HCT116 (cell line): ENCODE measurements at regions not wholly inside any gene's neighbourhood (a gene's known extent, or its start where the extent isn't known, plus 50 kb on each side); places are given as distances from the start of the nearest gene placed in this dataset.

Experiments used
- ATAC-seq: fragments of 200-7000 bp; cut with Tn5 transposase; 2 replicates; pipeline ENCODE4 v1.9.1; 2020; ENCODE audit warnings: mild to moderate bottlenecking, moderate library complexity
- BruUV-seq: library from RNA; stranded (reverse); fragments of 400-500 nt; replicated peaks from 2 replicates; lab custom pipeline; 2021; lab: Mats Ljungman, UMichigan
- CTCF ChIA-PET: fragments of 300-600 bp; sonication (Branson Sonifier 250); formaldehyde crosslinking; loops from one replicate; lab custom pipeline; 2021; ENCODE audit warnings: antibody characterized with exemption; lab: Charles Lee
- POLR2A ChIA-PET: fragments of 300-600, 350-600 bp; sonication (Branson Sonifier 250); formaldehyde crosslinking; loops from one replicate; lab custom pipeline; 2021; ENCODE audit warnings: antibody characterized with exemption; lab: Charles Lee
- RAD21 ChIA-PET, 2 experiments: fragments of 300-600 bp; sonication (Branson Sonifier 250); formaldehyde crosslinking; loops; one replicate each; lab custom pipeline; 2023; ENCODE audit warnings: low total read pairs in 2 of 2; ENCODE audit not compliant: uncharacterized antibody in 2 of 2, unreplicated experiment in 2 of 2, low non-redundant PET in 1 of 2; lab: Charles Lee
- DNase-seq: peaks from one replicate; pipeline ENCODE4 v3.0.0-alpha.2; 2010; ENCODE audit warnings: low read depth, low spot score
- H2AFZ ChIP-seq: fragments of 200-600 bp; shearing (Covaris generic), sonication (generic); 2 replicates; pipeline ENCODE4 v1.6.1; 2017; ENCODE audit warnings: low read depth, mixed run types, mixed read lengths, antibody characterized with exemption, low read length; ENCODE audit not compliant: poor library complexity, severe bottlenecking
- H3K27ac ChIP-seq: 2 replicates; pipeline ENCODE4 v1.5.1; 2012; ENCODE audit warnings: low read depth, low read length
- H3K27me3 ChIP-seq: fragments of 200-600 bp; sonication (generic); 2 replicates; pipeline ENCODE4 v1.6.1; 2016; ENCODE audit warnings: mixed run types, low read length, mixed read lengths; ENCODE audit not compliant: insufficient read depth
- H3K36me3 ChIP-seq, 2 experiments: fragments of 200-500 bp in 1 of 2; fragments of 200-600 bp in 1 of 2; sonication (Bioruptor generic) in 1 of 2; sonication (generic) in 1 of 2; 2 replicates each; pipeline versions ENCODE4 v1.5.1 to v1.6.1; 2014 to 2016; ENCODE audit warnings: low read length in 2 of 2, inconsistent platforms in 1 of 2, mixed read lengths in 1 of 2, mixed run types in 1 of 2; ENCODE audit not compliant: insufficient read depth in 2 of 2, control insufficient read depth in 1 of 2
- H3K4me1 ChIP-seq, 2 experiments: fragments of 200-600 bp in 1 of 2; sonication (generic) in 1 of 2; 2 replicates each; pipeline versions ENCODE4 v1.5.1 to v1.6.1; 2012 to 2017; ENCODE audit warnings: low read length in 2 of 2, inconsistent platforms in 1 of 2, mild to moderate bottlenecking in 1 of 2, mixed read lengths in 1 of 2, mixed run types in 1 of 2, moderate library complexity in 1 of 2; ENCODE audit not compliant: insufficient read depth in 2 of 2, control insufficient read depth in 1 of 2
- H3K4me2 ChIP-seq: fragments of 200-600 bp; sonication (generic); 2 replicates; pipeline ENCODE4 v1.6.1; 2017; ENCODE audit warnings: mixed run types, low read length, mixed read lengths
- H3K4me3 ChIP-seq, 2 experiments: fragments of 200-600 bp in 1 of 2; sonication (generic) in 1 of 2; replicated peaks in 1 of 2; 2 replicates each; pipeline ENCODE4 v1.5.1; 2011 to 2016; ENCODE audit warnings: low read length in 2 of 2, control low read depth in 1 of 2, low read depth in 1 of 2, mild to moderate bottlenecking in 1 of 2, mixed read lengths in 1 of 2, mixed run types in 1 of 2
- H3K79me2 ChIP-seq: fragments of 200-600 bp; sonication (generic); 2 replicates; pipeline ENCODE4 v1.6.1; 2017; ENCODE audit warnings: mild to moderate bottlenecking, mixed run types, low read length, moderate library complexity, mixed read lengths; ENCODE audit not compliant: insufficient read depth
- H3K9ac ChIP-seq: fragments of 200-600 bp; sonication (generic); 2 replicates; pipeline ENCODE4 v1.6.1; 2016; ENCODE audit warnings: low read length, mixed read lengths
- H3K9me2 ChIP-seq: fragments of 200-600 bp; sonication (generic), shearing (Covaris generic); 2 replicates; pipeline ENCODE4 v1.6.1; 2017; ENCODE audit warnings: mixed run types, mild to moderate bottlenecking, moderate library complexity; ENCODE audit not compliant: insufficient read depth
- H3K9me3 ChIP-seq, 2 experiments: fragments of 200-500 bp in 1 of 2; fragments of 200-600 bp in 1 of 2; sonication (Bioruptor generic) in 1 of 2; sonication (generic) in 1 of 2; 2 replicates each; pipeline ENCODE4 v1.6.1; 2014 to 2017; ENCODE audit warnings: low read length in 2 of 2, mixed read lengths in 2 of 2, inconsistent platforms in 1 of 2, low read depth in 1 of 2, mild to moderate bottlenecking in 1 of 2, mixed run types in 1 of 2, moderate library complexity in 1 of 2; ENCODE audit not compliant: control insufficient read depth in 1 of 2, insufficient read depth in 1 of 2
- H4K20me1 ChIP-seq: fragments of 200-600 bp; sonication (generic), shearing (Covaris generic); 2 replicates; pipeline ENCODE4 v1.6.1; 2017; ENCODE audit warnings: mixed run types, mild to moderate bottlenecking, moderate library complexity; ENCODE audit not compliant: insufficient read depth
- ATF3 ChIP-seq: IDR thresholded peaks from 2 replicates; pipeline ENCODE4 v1.6.1; 2012
- EZH2 ChIP-seq: fragments of 200-600 bp; sonication (generic); IDR thresholded peaks from 2 replicates; pipeline ENCODE4 v1.6.1; 2017; ENCODE audit warnings: antibody characterized with exemption, mixed run types
- EZH2phosphoT487 ChIP-seq: fragments of 200-600 bp; IDR thresholded peaks from 2 replicates; pipeline ENCODE4 v1.6.1; 2018; ENCODE audit warnings: antibody characterized with exemption, borderline replicate concordance
- JUND ChIP-seq: IDR thresholded peaks from 2 replicates; pipeline ENCODE4 v1.6.1; 2012
- POLR2A ChIP-seq: IDR thresholded peaks from 2 replicates; pipeline ENCODE4 v1.7.0; 2011; ENCODE audit warnings: borderline replicate concordance; ENCODE audit not compliant: insufficient read depth, insufficient read length; ENCODE audit errors: extremely low read depth
- SIN3A ChIP-seq: IDR thresholded peaks from 2 replicates; pipeline ENCODE4 v1.6.1; 2012; ENCODE audit warnings: low read depth
- SP1 ChIP-seq: IDR thresholded peaks from 2 replicates; pipeline ENCODE4 v1.6.1; 2012; ENCODE audit warnings: low read depth
- TCF7L2 ChIP-seq: IDR thresholded peaks from 2 replicates; pipeline ENCODE4 v1.7.0; 2011; ENCODE audit warnings: borderline replicate concordance, inconsistent platforms; ENCODE audit not compliant: insufficient read depth, insufficient read length; ENCODE audit errors: extremely low read depth
- ZFX ChIP-seq: fragments of 450-650 bp; IDR thresholded peaks from 2 replicates; pipeline ENCODE4 v1.6.1; 2017
- intact Hi-C: fragments of 100-400 bp; cut with micrococcal nuclease; formaldehyde crosslinking; loops from 2 replicates; pipeline ENCODE4 v1.10.0; 2022
- TF ChIP-seq, protein P1 (sequence below): IDR thresholded peaks from 2 replicates; pipeline ENCODE4 v1.6.1; 2012; ENCODE audit warnings: low read depth

- POLR2A ChIA-PET = no interaction called here
- intact Hi-C loops = no loop called here
- Histone ChIP-seq H3K4me3 (no peak overlapping the region), H3K4me2 (no peak overlapping the region), H4K20me1 (no peaks in the 10 kb centered on the region), H2AFZ (no peak overlapping the region), H3K36me3 (no peaks in the 10 kb centered on the region), H3K27me3 (peaks cover 4% of the 10 kb centered on the region; the same call in 1 of the 2 replicates), H3K9me3 (no peaks in the 10 kb centered on the region), H3K9me2 (no peaks in the 10 kb centered on the region), H3K79me2 (no peaks in the 10 kb centered on the region), H3K27ac (no peak overlapping the region), H3K4me1 (no peaks in the 10 kb centered on the region), H3K9ac (no peak overlapping the region)
- TF ChIP-seq ZFX (no peak), JUND (no peak), ATF3 (no peak), SP1 (no peak), EZH2phosphoT487 (no peak), TCF7L2 (no peak), EZH2 (no peak), POLR2A (no peak), SIN3A (no peak)
- TF ChIP-seq, protein P1, sequence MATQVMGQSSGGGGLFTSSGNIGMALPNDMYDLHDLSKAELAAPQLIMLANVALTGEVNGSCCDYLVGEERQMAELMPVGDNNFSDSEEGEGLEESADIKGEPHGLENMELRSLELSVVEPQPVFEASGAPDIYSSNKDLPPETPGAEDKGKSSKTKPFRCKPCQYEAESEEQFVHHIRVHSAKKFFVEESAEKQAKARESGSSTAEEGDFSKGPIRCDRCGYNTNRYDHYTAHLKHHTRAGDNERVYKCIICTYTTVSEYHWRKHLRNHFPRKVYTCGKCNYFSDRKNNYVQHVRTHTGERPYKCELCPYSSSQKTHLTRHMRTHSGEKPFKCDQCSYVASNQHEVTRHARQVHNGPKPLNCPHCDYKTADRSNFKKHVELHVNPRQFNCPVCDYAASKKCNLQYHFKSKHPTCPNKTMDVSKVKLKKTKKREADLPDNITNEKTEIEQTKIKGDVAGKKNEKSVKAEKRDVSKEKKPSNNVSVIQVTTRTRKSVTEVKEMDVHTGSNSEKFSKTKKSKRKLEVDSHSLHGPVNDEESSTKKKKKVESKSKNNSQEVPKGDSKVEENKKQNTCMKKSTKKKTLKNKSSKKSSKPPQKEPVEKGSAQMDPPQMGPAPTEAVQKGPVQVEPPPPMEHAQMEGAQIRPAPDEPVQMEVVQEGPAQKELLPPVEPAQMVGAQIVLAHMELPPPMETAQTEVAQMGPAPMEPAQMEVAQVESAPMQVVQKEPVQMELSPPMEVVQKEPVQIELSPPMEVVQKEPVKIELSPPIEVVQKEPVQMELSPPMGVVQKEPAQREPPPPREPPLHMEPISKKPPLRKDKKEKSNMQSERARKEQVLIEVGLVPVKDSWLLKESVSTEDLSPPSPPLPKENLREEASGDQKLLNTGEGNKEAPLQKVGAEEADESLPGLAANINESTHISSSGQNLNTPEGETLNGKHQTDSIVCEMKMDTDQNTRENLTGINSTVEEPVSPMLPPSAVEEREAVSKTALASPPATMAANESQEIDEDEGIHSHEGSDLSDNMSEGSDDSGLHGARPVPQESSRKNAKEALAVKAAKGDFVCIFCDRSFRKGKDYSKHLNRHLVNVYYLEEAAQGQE = no peak
- no TSS peak for BruUV-seq
- DNase-seq (no peak), ATAC-seq (no peak)
- CTCF ChIA-PET = interaction anchor here (2.3 kb wide), 1 partner anchor 166 kb away, joined by 12 read pairs; no protein-coding TSS in a partner anchor
- RAD21 ChIA-PET = interaction anchor here in 1 of 2 experiments (0.6 kb wide), 1 partner anchor 1138 kb away, joined by 3 read pairs; the partner anchor contains the start of gene PTGER4
Measured at GRCh38 chr5:39541920-39542319, 117.1 kb upstream of the DAB2 start.
